ENCODE measurements at regions not wholly inside any gene's neighbourhood (a gene's known extent, or its start where the extent isn't known, plus 50 kb on each side); places are given as distances from the start of the nearest gene placed in this dataset.
A peak's percentile ranks its signal among the peaks of the same experiment; 100 is the strongest.

DNA sequence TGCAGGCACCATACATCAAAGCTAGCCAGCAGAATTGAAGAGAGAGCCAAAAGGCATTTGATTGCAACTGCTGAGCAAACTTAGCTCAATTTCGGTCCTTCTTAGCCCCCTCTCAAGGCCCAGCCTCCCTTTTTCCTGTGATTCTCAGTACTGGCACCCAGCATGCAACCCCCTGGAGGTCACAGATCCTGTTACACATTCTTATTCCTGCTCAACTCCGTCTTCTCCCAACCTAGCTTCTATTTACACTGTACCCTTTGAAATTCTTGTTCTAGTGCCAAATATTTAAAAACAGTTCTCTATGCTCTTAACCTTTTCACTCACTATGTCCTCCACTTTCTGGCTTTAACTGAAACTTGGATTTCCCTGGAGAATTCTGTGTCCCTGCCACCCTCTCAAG lies 131.3 kb upstream of the CPSF6 start:
- POLR2A ChIA-PET, result no interaction called here
- Mint-ChIP-seq H3K4me1 (peaks cover 17% of the 10 kb centered on the region), H3K4me3 (no peak overlapping the region), H3K27ac (peak overlapping the region; percentile 62), H3K36me3 (no peaks in the 10 kb centered on the region), H3K27me3 (ENCODE audit: low read depth) (no peaks in the 10 kb centered on the region; the same call in 1 of the 2 replicates), H3K9me3 (peaks cover 8% of the 10 kb centered on the region; the same call in 1 of the 2 replicates)
- ATAC-seq, result peak; percentile 83
- CTCF ChIA-PET, result interaction anchor here (0.6 to 2.5 kb wide), 9 partner anchors 10 to 278 kb away, joined by 3 to 9 read pairs (median 4); no protein-coding TSS in a partner anchor
- TF ChIP-seq, protein P1, sequence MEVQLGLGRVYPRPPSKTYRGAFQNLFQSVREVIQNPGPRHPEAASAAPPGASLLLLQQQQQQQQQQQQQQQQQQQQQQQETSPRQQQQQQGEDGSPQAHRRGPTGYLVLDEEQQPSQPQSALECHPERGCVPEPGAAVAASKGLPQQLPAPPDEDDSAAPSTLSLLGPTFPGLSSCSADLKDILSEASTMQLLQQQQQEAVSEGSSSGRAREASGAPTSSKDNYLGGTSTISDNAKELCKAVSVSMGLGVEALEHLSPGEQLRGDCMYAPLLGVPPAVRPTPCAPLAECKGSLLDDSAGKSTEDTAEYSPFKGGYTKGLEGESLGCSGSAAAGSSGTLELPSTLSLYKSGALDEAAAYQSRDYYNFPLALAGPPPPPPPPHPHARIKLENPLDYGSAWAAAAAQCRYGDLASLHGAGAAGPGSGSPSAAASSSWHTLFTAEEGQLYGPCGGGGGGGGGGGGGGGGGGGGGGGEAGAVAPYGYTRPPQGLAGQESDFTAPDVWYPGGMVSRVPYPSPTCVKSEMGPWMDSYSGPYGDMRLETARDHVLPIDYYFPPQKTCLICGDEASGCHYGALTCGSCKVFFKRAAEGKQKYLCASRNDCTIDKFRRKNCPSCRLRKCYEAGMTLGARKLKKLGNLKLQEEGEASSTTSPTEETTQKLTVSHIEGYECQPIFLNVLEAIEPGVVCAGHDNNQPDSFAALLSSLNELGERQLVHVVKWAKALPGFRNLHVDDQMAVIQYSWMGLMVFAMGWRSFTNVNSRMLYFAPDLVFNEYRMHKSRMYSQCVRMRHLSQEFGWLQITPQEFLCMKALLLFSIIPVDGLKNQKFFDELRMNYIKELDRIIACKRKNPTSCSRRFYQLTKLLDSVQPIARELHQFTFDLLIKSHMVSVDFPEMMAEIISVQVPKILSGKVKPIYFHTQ (CRISPR knock-in tag; IDR thresholded peaks at IDR 0.05), result no peak
- peak; percentile 49; the same call in 1 of the 2 replicates for TF ChIP-seq ZNF423 (CRISPR knock-in tag; IDR thresholded peaks at IDR 0.05)
- TF ChIP-seq TP53 (CRISPR knock-in tag; IDR thresholded peaks at IDR 0.05), result no peak
- TF ChIP-seq MXD4 (CRISPR knock-in tag; IDR thresholded peaks at IDR 0.05; ENCODE audit: borderline replicate concordance), result no peak
- TF ChIP-seq, protein P2, sequence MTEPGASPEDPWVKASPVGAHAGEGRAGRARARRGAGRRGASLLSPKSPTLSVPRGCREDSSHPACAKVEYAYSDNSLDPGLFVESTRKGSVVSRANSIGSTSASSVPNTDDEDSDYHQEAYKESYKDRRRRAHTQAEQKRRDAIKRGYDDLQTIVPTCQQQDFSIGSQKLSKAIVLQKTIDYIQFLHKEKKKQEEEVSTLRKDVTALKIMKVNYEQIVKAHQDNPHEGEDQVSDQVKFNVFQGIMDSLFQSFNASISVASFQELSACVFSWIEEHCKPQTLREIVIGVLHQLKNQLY (CRISPR knock-in tag; IDR thresholded peaks at IDR 0.05), result no peak
- DNase-seq (ENCODE audit: low spot score), result no peak

DNA sequence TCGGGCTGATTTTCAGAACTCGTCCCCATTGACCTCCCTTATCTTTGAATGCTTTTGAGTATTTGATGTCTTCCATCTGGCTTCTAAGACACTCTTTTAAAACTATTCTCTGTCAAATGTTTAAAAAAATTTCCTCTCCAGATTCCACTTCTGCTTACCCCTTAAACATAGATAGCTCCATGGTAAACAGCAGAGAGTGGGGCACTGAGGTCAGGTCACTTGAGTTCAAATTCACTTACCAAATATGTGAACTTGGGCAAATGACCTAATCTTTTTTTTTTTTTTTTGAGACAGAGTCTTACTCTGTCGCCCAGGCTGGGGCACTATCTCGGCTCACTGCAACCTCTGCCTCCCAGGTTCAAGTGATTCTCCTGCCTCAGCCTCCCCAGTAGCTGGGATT lies 126.8 kb upstream of the CPSF6 start:
- Mint-ChIP-seq H3K4me3 (no peak overlapping the region), H3K36me3 (no peaks in the 10 kb centered on the region), H3K4me1 (peaks cover 19% of the 10 kb centered on the region), H3K27ac (no peak overlapping the region), H3K9me3 (peaks cover 11% of the 10 kb centered on the region; the same call in 1 of the 2 replicates), H3K27me3 (ENCODE audit: low read depth) (no peaks in the 10 kb centered on the region; the same call in 1 of the 2 replicates)
- ChIA-PET POLR2A (no interaction called here), CTCF (interaction anchor here (0.9 kb wide), 1 partner anchor 38 kb away, joined by 3 read pairs; no protein-coding TSS in a partner anchor)
- TF ChIP-seq ZNF423 (CRISPR knock-in tag; IDR thresholded peaks at IDR 0.05) (no peak), EMX1 (CRISPR knock-in tag; IDR thresholded peaks at IDR 0.05) (no peak), GRHL2 (CRISPR knock-in tag; IDR thresholded peaks at IDR 0.05; ENCODE audit: insufficient replicate concordance, severe bottlenecking) (no peak), FOXP1 (CRISPR knock-in tag; IDR thresholded peaks at IDR 0.05; ENCODE audit: borderline replicate concordance) (no peak), ZNF281 (CRISPR knock-in tag; IDR thresholded peaks at IDR 0.05) (no peak), ELF4 (CRISPR knock-in tag; IDR thresholded peaks at IDR 0.05; ENCODE audit: low read depth) (no peak)
- TF ChIP-seq, protein P3, sequence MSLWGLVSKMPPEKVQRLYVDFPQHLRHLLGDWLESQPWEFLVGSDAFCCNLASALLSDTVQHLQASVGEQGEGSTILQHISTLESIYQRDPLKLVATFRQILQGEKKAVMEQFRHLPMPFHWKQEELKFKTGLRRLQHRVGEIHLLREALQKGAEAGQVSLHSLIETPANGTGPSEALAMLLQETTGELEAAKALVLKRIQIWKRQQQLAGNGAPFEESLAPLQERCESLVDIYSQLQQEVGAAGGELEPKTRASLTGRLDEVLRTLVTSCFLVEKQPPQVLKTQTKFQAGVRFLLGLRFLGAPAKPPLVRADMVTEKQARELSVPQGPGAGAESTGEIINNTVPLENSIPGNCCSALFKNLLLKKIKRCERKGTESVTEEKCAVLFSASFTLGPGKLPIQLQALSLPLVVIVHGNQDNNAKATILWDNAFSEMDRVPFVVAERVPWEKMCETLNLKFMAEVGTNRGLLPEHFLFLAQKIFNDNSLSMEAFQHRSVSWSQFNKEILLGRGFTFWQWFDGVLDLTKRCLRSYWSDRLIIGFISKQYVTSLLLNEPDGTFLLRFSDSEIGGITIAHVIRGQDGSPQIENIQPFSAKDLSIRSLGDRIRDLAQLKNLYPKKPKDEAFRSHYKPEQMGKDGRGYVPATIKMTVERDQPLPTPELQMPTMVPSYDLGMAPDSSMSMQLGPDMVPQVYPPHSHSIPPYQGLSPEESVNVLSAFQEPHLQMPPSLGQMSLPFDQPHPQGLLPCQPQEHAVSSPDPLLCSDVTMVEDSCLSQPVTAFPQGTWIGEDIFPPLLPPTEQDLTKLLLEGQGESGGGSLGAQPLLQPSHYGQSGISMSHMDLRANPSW (CRISPR knock-in tag; conservative IDR thresholded peaks at IDR 0.05; ENCODE audit: low read depth), result no peak
- TF ChIP-seq, protein P4, sequence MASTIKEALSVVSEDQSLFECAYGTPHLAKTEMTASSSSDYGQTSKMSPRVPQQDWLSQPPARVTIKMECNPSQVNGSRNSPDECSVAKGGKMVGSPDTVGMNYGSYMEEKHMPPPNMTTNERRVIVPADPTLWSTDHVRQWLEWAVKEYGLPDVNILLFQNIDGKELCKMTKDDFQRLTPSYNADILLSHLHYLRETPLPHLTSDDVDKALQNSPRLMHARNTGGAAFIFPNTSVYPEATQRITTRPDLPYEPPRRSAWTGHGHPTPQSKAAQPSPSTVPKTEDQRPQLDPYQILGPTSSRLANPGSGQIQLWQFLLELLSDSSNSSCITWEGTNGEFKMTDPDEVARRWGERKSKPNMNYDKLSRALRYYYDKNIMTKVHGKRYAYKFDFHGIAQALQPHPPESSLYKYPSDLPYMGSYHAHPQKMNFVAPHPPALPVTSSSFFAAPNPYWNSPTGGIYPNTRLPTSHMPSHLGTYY (CRISPR knock-in tag; IDR thresholded peaks at IDR 0.05), result no peak
- ATAC-seq (no peak), DNase-seq (ENCODE audit: low spot score) (no peak)
